NK-92 treated with Interleukin-12 subunit alpha and Interleukin-12 subunit beta, amount 100 ng/mL, for 24 hours (cell line): ENCODE measurements at regions not wholly inside any gene's neighbourhood (a gene's known extent, or its start where the extent isn't known, plus 50 kb on each side); places are given as distances from the start of the nearest gene placed in this dataset.

Experiments used
- DNase-seq: peaks from one replicate; lab custom pipeline; 2025; lab: John Stamatoyannopoulos, UW

GRCh38 chr5:96035796-96036195 lies 74.1 kb upstream of the ELL2 start:
- no peak for DNase-seq

DNA sequence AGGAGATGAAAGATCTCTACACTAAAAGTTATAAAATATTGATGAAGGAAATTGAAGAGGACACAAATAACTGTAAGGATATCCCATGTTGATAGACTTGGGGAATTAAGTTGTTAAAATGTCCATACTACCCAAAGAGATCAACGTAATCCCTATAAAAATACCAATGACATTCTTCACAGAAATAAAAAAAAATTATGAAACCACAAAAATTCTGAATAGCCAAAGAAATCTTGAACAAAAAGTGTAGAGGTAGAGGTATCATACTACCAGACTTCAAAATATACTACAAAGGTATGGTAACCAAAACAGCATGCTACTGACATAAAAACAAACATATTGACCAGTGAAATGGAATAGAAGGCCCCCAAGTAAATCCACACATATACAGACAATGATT lies 71.5 kb upstream of the ELL2 start:
- no peak for DNase-seq

- no peak for DNase-seq
These were observed 70.2 kb upstream of the ELL2 start for GRCh38 chr5:96031811-96032261.

DNA sequence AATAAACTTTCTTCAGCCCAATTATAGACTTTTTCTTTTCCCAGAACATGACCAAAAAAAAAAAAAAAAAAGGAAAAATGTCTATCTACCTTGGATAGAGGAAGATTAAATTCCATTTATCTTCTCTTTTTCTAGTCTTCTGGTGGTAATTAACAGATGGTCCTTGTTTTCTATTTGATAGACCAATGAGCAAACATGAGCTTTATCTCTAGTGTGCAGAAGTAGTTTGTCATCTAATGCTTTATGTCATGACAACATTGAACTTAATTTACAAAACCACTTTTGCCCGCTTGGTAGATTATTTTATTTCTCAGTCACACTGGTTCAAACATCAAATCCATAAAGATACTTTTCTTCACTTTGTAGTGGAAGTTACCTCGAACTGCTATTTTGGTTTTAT lies 69.5 kb upstream of the ELL2 start:
- DNase-seq: no peak

GRCh38 chr5:96026406-96027041 lies 64.9 kb upstream of the ELL2 start:
- no peak for DNase-seq

DNA sequence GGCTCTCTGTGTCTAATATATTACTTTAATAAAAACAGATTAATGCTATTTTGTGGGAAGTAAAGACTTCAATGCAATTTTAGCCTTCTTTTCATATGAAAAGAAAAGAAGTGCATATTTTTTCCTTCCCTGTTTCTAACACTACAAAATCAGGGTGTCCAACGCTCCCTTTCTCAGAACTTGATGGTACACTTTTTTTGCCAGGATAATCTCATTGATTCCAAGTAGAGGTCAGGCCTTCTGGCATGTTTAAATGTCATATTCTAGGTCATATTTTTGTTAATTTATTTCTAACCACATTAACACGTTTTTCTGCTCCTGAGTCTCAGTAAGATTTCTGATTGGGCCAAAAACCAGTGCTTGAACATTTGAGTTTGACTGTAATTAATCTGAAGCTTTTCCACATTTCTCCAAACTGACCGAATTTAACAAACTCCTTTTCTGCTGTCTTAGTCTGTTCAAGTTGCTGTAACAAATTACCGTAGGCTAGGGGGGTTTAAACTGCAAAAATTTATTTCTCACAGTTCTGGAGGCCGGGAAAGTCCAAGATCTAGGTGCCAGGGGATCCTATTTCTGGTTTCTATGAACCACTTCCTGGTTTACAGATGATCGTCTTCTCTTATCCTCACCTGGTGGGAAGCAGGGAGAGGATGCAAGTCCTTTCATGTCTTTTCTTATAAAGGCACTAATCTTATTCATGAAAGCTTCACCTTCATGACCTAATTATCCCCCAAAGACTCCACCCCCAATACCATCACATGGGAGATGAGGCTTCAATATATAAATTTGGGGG lies 63.2 kb upstream of the ELL2 start:
- no peak for DNase-seq

- DNase-seq: no peak
These were observed 61.9 kb upstream of the ELL2 start for GRCh38 chr5:96023518-96023917.

DNA sequence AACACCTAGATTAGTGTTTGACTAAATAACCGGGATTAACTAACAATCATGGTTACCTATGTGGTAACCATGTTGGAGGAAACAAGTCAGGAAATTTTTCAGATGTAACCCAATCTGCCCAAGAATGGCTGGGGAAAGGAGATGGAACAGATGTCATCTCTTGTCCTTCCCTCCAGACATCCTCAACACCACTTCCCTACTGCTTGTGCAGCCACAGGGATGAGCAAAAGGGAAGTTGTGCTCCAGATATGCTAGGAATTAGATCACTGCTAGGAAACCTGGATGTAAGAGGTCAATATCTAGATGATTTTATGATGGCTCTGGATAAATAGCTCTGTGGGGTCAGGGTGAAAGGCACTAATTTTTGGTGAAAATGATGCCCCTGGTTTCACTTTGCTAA lies 61.3 kb upstream of the ELL2 start:
- DNase-seq: no peak

DNA sequence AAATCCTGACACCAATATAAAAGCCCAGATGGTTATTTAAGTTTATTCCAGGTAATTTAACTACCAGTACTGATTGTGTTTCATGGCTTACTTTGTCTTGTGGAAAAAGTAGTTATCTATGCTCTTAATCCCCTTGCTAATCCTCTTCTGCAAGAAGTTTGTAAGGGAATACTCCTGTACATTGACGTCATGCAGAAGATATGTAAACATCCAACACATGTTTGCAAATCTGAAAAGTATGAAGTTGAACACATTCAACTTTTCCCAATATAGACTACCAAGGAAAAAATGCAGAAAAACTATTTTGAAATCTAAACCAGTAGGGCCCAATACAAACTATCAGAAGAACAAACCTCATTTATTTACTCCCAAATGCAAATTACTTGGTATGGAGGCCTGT lies 56.3 kb upstream of the ELL2 start:
- DNase-seq: no peak

DNA sequence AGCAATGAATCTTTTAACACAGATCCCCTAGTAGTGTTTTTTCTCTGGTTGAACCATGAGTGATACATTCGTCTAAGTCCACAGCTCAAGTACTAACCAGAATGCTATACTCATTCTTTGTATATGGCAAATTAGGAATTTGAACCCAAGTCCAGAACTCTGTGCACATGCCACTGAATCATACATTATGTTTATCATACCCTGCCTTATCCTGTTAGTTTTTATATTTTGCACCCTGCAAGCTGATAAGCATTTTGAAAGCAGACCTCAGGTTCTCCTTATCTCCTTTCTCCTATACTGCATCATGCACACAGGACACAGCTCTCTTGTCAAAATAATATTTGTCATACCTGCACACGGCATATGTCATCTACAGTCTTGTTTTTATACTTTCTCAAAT lies 54.6 kb upstream of the ELL2 start:
- DNase-seq: no peak

- no peak for DNase-seq
These were observed 54.1 kb upstream of the ELL2 start for GRCh38 chr5:96015709-96016108.

- DNase-seq: no peak
These were observed 52.7 kb upstream of the ELL2 start for GRCh38 chr5:96014395-96014794.

- no peak for DNase-seq
These were observed 51.6 kb upstream of the ELL2 start for GRCh38 chr5:96013254-96013653.

- no peak for DNase-seq
These were observed 50.7 kb upstream of the ELL2 start for GRCh38 chr5:96012399-96012798.
